ENCODE measurements at regions not wholly inside any gene's neighbourhood (a gene's known extent, or its start where the extent isn't known, plus 50 kb on each side); places are given as distances from the start of the nearest gene placed in this dataset.

DNA sequence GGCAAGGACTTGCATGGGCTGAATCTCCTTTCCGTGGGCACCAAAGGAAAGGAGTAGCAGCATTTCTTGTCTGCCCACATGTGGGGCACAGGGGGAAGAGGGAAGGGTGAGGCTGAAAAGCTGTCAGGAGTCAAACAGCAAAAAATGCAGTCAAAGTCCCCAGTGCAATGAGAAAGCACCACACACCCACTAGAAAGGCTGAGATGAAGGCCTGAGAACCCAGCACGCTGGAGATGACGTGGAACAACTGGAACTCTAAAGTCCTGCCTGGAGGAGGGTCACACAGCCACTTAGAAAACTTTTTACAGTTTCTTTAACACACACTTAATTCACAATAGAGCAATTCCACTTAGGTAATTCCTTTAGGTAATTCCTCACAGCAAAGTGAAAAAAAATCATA, 94.6 kb upstream of the IGFBPL1 start:
- TF ChIP-seq, protein P1, sequence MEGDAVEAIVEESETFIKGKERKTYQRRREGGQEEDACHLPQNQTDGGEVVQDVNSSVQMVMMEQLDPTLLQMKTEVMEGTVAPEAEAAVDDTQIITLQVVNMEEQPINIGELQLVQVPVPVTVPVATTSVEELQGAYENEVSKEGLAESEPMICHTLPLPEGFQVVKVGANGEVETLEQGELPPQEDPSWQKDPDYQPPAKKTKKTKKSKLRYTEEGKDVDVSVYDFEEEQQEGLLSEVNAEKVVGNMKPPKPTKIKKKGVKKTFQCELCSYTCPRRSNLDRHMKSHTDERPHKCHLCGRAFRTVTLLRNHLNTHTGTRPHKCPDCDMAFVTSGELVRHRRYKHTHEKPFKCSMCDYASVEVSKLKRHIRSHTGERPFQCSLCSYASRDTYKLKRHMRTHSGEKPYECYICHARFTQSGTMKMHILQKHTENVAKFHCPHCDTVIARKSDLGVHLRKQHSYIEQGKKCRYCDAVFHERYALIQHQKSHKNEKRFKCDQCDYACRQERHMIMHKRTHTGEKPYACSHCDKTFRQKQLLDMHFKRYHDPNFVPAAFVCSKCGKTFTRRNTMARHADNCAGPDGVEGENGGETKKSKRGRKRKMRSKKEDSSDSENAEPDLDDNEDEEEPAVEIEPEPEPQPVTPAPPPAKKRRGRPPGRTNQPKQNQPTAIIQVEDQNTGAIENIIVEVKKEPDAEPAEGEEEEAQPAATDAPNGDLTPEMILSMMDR (IDR thresholded peaks at IDR 0.05; ENCODE audit: poor library complexity), result no peak
- TF ChIP-seq EZH2phosphoT487 (IDR thresholded peaks at IDR 0.05; ENCODE audit: low read depth, severe bottlenecking, unreplicated experiment), result no peak

Data from hepatocyte (in vitro differentiated cells).